Trophoblast cell (in vitro differentiated cells and primary cell): ENCODE measurements at regions not wholly inside any gene's neighbourhood (a gene's known extent, or its start where the extent isn't known, plus 50 kb on each side); places are given as distances from the start of the nearest gene placed in this dataset.
"Not testable (repeated sequence)": the region's sequence is repeated elsewhere in the genome, so short reads cannot be mapped to it uniquely, and the experiment has no call there.

Experiments
- DNase-seq, 2 donors: peaks; one replicate each; pipeline ENCODE4 v3.0.0-alpha.2; 2016
- H2AFZ ChIP-seq: 2 replicates; pipeline ENCODE4 v1.6.1; 2013; ENCODE audit warnings: low read length, moderate library complexity, mild to moderate bottlenecking; ENCODE audit not compliant: insufficient read depth, poor library complexity
- H2AK5ac ChIP-seq: 2 replicates; pipeline ENCODE4 v1.6.1; 2013; ENCODE audit warnings: mild to moderate bottlenecking, low read length
- H2BK120ac ChIP-seq: 2 replicates; pipeline ENCODE4 v1.6.1; 2013; ENCODE audit warnings: low read length, mild to moderate bottlenecking, moderate library complexity; ENCODE audit not compliant: insufficient read depth, poor library complexity
- H2BK12ac ChIP-seq: 2 replicates; pipeline ENCODE4 v1.6.1; 2013; ENCODE audit warnings: mild to moderate bottlenecking, low read length, moderate library complexity
- H2BK5ac ChIP-seq: 2 replicates; pipeline ENCODE4 v1.6.1; 2013; ENCODE audit warnings: low read length, low read depth, moderate library complexity, mild to moderate bottlenecking; ENCODE audit not compliant: poor library complexity
- H3K14ac ChIP-seq: 2 replicates; pipeline ENCODE4 v1.6.1; 2013; ENCODE audit warnings: mild to moderate bottlenecking, low read length
- H3K18ac ChIP-seq: 2 replicates; pipeline ENCODE4 v1.6.1; 2013; ENCODE audit warnings: mild to moderate bottlenecking, low read length
- H3K23ac ChIP-seq: 2 replicates; pipeline ENCODE4 v1.6.1; 2013; ENCODE audit warnings: low read length
- H3K27ac ChIP-seq: 2 replicates; pipeline ENCODE4 v1.5.1; 2013; ENCODE audit warnings: low read depth, mild to moderate bottlenecking, inconsistent platforms, low read length, moderate library complexity
- H3K27me3 ChIP-seq: 2 replicates; pipeline ENCODE4 v1.6.1; 2013; ENCODE audit warnings: inconsistent platforms, mild to moderate bottlenecking, low read length, moderate library complexity; ENCODE audit not compliant: insufficient read depth
- H3K36me3 ChIP-seq, 2 experiments: 1 replicate in 1 of 2; 2 replicates in 1 of 2; pipeline ENCODE4 v1.6.1; 2013; ENCODE audit warnings: low read length in 2 of 2, mild to moderate bottlenecking in 2 of 2, moderate library complexity in 1 of 2; ENCODE audit not compliant: insufficient read depth in 2 of 2, control insufficient read depth in 1 of 2
- H3K4ac ChIP-seq: 2 replicates; pipeline ENCODE4 v1.6.1; 2013; ENCODE audit warnings: low read depth, mild to moderate bottlenecking, low read length, moderate library complexity
- H3K4me1 ChIP-seq, 2 experiments: 1 replicate in 1 of 2; 2 replicates in 1 of 2; pipeline ENCODE4 v1.6.1; 2013; ENCODE audit warnings: low read length in 2 of 2, mild to moderate bottlenecking in 2 of 2, moderate library complexity in 1 of 2; ENCODE audit not compliant: insufficient read depth in 2 of 2, control insufficient read depth in 1 of 2
- H3K4me2 ChIP-seq: 2 replicates; pipeline ENCODE4 v1.6.1; 2013; ENCODE audit warnings: inconsistent platforms, mild to moderate bottlenecking, low read length, moderate library complexity
- H3K4me3 ChIP-seq: 2 replicates; pipeline ENCODE4 v1.5.1; 2013; ENCODE audit warnings: mild to moderate bottlenecking, low read depth, low read length, inconsistent platforms
- H3K79me1 ChIP-seq: one replicate; pipeline ENCODE4 v1.6.1; 2013; ENCODE audit warnings: low read length
- H3K79me2 ChIP-seq: 2 replicates; pipeline ENCODE4 v1.6.1; 2013; ENCODE audit warnings: low read length, mild to moderate bottlenecking; ENCODE audit not compliant: control insufficient read depth, insufficient read depth, poor library complexity
- H3K9ac ChIP-seq: 2 replicates; pipeline ENCODE4 v1.6.1; 2013; ENCODE audit warnings: mild to moderate bottlenecking, low read length
- H3K9me3 ChIP-seq: 2 replicates; pipeline ENCODE4 v1.6.1; 2013; ENCODE audit warnings: low read depth, mild to moderate bottlenecking, control low read depth, inconsistent platforms, low read length; ENCODE audit not compliant: insufficient read depth
- H4K12ac ChIP-seq: 2 replicates; pipeline ENCODE4 v1.6.1; 2013; ENCODE audit warnings: low read depth, mild to moderate bottlenecking, low read length, moderate library complexity
- H4K8ac ChIP-seq: 2 replicates; pipeline ENCODE4 v1.6.1; 2013; ENCODE audit warnings: low read depth, mild to moderate bottlenecking, low read length, moderate library complexity
- H4K91ac ChIP-seq: one replicate; pipeline ENCODE4 v1.6.1; 2013; ENCODE audit warnings: low read depth, mild to moderate bottlenecking, low read length, moderate library complexity
- WGBS: extraction: QIAGEN DNeasy Blood & Tissue Kit; methylation state at CpG from one replicate; pipeline ENCODE4 v1.1.7; 2013; ENCODE audit warnings: missing lambda C conversion rate; ENCODE audit not compliant: insufficient read length, insufficient coverage; ENCODE audit errors: extremely low coverage; 5-methylcytosine and 5-hydroxymethylcytosine counted together

DNA sequence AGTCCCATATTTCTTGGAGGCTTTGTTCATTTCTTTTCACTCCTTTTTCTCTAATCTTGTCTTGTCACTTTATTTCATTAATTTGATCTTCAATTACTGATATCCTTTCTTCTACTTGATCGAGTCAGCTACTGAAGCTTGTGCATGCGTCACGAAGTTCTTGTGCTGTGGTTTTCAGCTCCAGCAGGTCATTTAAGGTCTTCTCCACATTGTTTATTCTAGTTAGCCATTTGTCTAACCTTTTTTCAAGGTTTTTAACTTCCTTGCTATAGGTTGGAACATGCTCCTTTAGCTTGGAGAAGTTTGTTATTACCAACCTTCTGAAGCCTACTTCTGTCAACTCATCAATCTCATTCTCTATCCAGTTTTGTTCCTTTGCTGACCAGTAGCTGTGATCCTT lies 234.0 kb downstream of the ATPSCKMT start:
- not testable (repeated sequence) for DNase-seq, H3K4me2 ChIP-seq, H3K79me2 ChIP-seq, H3K18ac ChIP-seq, H3K9me3 ChIP-seq, H3K4ac ChIP-seq, H3K79me1 ChIP-seq, H4K12ac ChIP-seq, H3K4me3 ChIP-seq, H2BK12ac ChIP-seq, H2AK5ac ChIP-seq, H3K14ac ChIP-seq, H3K36me3 ChIP-seq, H3K23ac ChIP-seq, H2BK120ac ChIP-seq, H4K91ac ChIP-seq, H3K9ac ChIP-seq, H3K4me1 ChIP-seq, H2BK5ac ChIP-seq, H4K8ac ChIP-seq, H3K27me3 ChIP-seq, H2AFZ ChIP-seq, H3K27ac ChIP-seq
- no CpG with 5 or more reads among the region's 3 CpGs for WGBS

DNA sequence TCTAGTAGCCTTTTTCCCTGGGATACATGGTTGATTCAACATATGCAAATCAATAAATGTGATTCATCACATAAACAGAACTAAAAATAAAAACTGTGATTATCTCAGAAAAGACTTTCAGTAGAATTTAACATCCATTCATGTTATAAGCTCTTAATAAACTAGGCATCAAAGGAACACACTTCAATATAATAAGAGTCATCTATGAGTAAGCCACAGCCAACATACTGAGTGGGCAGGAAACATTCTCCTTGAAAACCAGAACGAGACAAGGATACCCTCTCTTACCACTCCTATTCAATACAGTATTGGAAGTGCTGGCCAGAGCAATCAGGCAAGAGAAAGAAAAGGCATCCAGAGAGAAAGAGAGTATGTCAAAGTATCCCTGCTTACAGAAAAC lies 239.9 kb downstream of the ATPSCKMT start:
- Histone ChIP-seq H3K27ac (no peak overlapping the region), H4K8ac (no peak overlapping the region), H3K18ac (no peak overlapping the region), H3K9me3 (no peaks in the 10 kb centered on the region), H2BK5ac (no peak overlapping the region), H2AFZ (no peak overlapping the region), H3K79me2 (no peaks in the 10 kb centered on the region), H3K4me1 (no peaks in the 10 kb centered on the region), H3K4me3 (no peak overlapping the region), H3K4ac (no peak overlapping the region), H3K4me2 (no peak overlapping the region), H4K91ac (no peak overlapping the region), H2AK5ac (no peak overlapping the region), H3K14ac (no peak overlapping the region), H3K23ac (no peak overlapping the region), H3K9ac (no peak overlapping the region), H2BK12ac (no peak overlapping the region), H4K12ac (no peak overlapping the region), H3K79me1 (no peaks in the 10 kb centered on the region), H2BK120ac (no peak overlapping the region), H3K36me3 (no peaks in the 10 kb centered on the region), H3K27me3 (no peaks in the 10 kb centered on the region)
- no CpG with 5 or more reads among the region's 1 CpG for WGBS
- no peak for DNase-seq

DNA sequence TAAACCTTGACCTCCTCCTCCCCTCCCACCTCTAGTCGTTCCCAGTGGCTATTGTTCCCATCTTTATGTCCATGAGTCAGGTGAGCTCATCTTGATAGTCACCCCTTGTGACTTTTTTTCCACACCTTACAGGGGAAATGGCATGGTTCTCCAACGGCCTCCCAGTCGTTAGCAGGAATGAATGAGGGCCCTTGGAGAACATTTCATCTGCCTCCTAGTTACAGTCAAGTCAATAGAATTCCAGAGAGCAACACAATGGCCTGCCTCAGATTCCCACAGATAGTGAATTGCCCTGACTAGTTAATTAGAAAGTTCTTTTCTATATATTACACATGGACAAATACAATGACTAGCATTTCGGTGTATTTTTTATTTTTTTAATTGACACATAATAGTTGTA lies 262.6 kb downstream of the ATPSCKMT start:
- Histone ChIP-seq H4K8ac (no peak overlapping the region), H3K9me3 (peaks cover 2% of the 10 kb centered on the region), H3K4me1 (no peaks in the 10 kb centered on the region), H3K4ac (no peak overlapping the region), H2BK120ac (no peak overlapping the region), H2AFZ (no peak overlapping the region), H3K9ac (no peak overlapping the region), H3K18ac (no peak overlapping the region), H2BK5ac (no peak overlapping the region), H3K4me3 (no peak overlapping the region), H4K91ac (no peak overlapping the region), H3K23ac (no peak overlapping the region), H2BK12ac (no peak overlapping the region), H3K4me2 (no peak overlapping the region), H3K79me1 (no peaks in the 10 kb centered on the region), H3K27me3 (no peaks in the 10 kb centered on the region), H3K79me2 (no peaks in the 10 kb centered on the region), H2AK5ac (no peak overlapping the region), H4K12ac (no peak overlapping the region), H3K36me3 (no peaks in the 10 kb centered on the region), H3K27ac (no peak overlapping the region), H3K14ac (no peak overlapping the region)
- WGBS: no CpG with 5 or more reads among the region's 4 CpGs
- DNase-seq: no peak

DNA sequence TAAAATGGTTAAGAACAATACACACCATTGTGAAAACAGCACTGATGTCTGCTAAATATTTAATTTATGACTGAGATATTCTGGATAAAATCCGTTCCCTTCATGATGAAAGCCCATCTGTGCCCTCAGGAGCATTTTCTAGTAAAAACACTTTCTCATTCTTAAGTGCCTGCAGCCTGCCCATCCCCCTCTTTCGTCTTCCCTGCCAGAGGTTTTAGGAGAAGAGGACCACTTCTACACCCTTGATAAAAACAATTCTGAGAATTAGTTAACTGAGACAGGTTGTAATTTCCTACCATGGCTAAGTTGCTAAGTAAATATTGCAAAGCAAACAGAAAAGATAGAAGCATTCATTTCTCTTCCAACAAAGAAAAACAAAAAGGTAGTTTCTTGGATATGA lies 272.6 kb downstream of the ATPSCKMT start:
- H3K18ac ChIP-seq: no peak overlapping the region
- H3K23ac ChIP-seq: no peak overlapping the region
- H3K4me2 ChIP-seq: no peak overlapping the region
- no peak overlapping the region for H4K8ac ChIP-seq
- no peak overlapping the region for H3K9ac ChIP-seq
- H3K4me3 ChIP-seq: no peak overlapping the region
- H3K4me1 ChIP-seq: no peaks in the 10 kb centered on the region
- H3K79me2 ChIP-seq: no peaks in the 10 kb centered on the region
- H3K27ac ChIP-seq: no peak overlapping the region
- H3K14ac ChIP-seq: no peak overlapping the region
- H3K27me3 ChIP-seq: no peaks in the 10 kb centered on the region
- no peak overlapping the region for H2AK5ac ChIP-seq
- no peak overlapping the region for H4K12ac ChIP-seq
- no peak overlapping the region for H2BK120ac ChIP-seq
- H2BK5ac ChIP-seq: no peak overlapping the region
- WGBS: no CpG with 5 or more reads among the region's 2 CpGs
- no peak for DNase-seq
- H3K36me3 ChIP-seq: no peaks in the 10 kb centered on the region
- no peak overlapping the region for H2AFZ ChIP-seq
- H3K4ac ChIP-seq: no peak overlapping the region
- H4K91ac ChIP-seq: no peak overlapping the region
- H2BK12ac ChIP-seq: no peak overlapping the region
- H3K9me3 ChIP-seq: peaks cover 3% of the 10 kb centered on the region
- H3K79me1 ChIP-seq: no peaks in the 10 kb centered on the region
